ENCODE measurements at regions not wholly inside any gene's neighbourhood (a gene's known extent, or its start where the extent isn't known, plus 50 kb on each side); places are given as distances from the start of the nearest gene placed in this dataset.
A peak's percentile ranks its signal among the peaks of the same experiment; 100 is the strongest.
"Not testable (repeated sequence)": the region's sequence is repeated elsewhere in the genome, so short reads cannot be mapped to it uniquely, and the experiment has no call there.

DNA sequence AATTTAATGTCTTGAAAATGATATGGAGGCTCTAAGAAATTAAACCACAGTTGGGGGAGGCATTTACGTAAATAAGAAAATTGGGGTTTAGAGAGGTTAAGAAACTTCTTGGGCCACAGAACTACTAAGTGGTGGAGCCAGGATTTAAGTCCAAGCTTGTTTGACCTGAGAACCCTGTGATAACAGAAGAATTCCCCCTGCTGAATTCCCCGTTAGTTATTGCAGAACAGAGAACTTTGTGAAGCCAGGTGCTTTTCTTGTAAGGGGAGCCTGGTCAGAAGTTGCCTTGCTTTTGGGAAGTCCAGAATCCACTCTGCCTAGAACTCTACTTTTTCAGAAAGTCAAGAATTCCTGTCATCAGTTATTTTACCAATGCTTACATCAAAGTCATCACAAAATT, 309.3 kb upstream of the SEMA6A start:
- no peak for DNase-seq (ENCODE audit: low spot score)

GRCh38 chr5:116881921-116882531, 307.4 kb upstream of the SEMA6A start:
- DNase-seq (ENCODE audit: low spot score), result no peak

DNA sequence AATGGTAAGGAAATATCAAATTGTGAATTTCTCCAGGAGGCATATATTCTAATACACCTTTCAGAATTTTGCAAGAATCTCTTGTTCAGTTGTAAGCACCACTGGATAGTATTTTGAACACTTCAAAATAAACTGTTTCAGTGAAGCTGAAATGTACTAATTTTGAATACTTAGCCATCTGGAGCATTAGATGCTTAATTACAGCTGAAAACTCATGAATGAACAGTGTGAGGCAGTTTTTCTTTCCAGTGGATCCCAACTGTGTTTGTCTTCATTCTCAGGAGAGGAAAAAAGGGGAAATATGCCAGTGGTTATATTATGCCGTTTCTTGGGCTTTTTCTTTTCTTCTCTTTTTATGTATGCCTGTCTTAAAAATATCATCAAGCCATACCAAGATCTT, 306.0 kb upstream of the SEMA6A start:
- no peak for DNase-seq (ENCODE audit: low spot score)

GRCh38 chr5:116880150-116880549, 305.5 kb upstream of the SEMA6A start:
- DNase-seq (ENCODE audit: low spot score), result no peak

DNA sequence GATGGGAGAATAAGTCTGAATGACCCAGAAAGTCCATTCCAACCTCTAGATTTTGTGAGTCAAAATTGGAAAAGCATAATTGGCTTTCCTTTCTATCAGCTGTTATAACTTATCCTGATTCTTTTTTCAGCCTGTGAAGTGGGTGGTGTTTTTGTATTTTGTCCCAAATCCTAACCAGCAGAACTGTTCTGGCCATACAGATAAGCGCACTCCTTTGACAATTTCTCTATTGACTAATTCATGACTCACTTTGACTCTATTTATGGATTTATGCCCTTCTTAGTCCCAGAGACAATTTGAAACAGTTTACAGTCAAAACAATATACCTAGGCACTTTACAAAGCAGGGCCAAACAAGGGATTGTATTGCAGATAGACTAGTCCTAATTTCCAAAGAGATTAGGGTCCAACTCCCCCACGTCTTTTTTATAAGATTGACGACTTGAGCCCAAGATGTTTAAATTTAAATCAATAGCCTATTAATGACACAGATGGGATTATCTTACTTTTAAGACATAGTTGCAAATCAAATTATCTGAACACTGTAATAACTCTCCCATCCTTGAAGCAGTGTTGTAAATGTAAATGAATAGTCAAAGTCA, 301.7 kb upstream of the SEMA6A start:
- DNase-seq (ENCODE audit: low spot score), result no peak

- no peak for DNase-seq (ENCODE audit: low spot score)
Measured at GRCh38 chr5:116872986-116873385, 298.4 kb upstream of the SEMA6A start.

- DNase-seq (ENCODE audit: low spot score), result no peak
Measured at GRCh38 chr5:116872486-116872885, 297.9 kb upstream of the SEMA6A start.

DNA sequence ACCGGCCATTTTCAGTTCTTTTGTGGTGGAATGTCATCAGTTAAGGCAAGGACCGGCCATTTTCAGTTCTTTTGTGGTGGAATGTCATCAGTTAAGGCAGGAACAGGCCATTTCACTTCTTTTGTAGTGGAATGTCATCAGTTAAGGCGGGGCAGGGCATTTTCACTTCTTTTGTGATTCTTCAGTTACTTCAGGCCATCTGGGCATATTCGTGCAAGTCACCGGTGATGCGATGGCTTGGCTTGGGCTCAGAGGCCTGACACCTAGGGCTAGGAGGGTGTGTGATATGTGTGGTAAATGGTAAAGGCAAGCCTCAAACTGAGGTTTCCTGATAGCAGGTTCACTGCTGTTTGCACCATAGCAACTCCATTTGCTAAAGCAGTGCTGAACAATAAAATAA, 293.2 kb upstream of the SEMA6A start:
- DNase-seq (ENCODE audit: low spot score), result not testable (repeated sequence)

DNA sequence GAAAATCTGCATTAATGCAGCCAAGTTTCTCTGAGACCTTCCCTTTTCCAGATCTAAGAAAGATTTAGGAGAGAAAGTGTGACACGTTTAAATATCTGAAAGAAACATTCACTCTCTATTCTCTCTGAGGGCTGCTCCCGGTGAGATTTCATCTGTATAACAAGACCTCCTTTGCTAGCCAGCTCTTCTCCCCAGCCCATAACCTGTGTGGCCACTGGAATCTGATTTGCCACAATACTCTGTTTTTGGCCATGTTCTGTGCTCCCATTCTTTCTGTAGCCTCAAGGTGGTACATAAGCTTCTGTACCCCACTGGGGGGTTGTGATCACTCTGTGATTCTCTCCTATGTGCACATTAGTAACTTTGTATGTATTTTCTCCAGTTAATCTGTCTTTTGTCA, 291.0 kb upstream of the SEMA6A start:
- no peak for DNase-seq (ENCODE audit: low spot score)

DNA sequence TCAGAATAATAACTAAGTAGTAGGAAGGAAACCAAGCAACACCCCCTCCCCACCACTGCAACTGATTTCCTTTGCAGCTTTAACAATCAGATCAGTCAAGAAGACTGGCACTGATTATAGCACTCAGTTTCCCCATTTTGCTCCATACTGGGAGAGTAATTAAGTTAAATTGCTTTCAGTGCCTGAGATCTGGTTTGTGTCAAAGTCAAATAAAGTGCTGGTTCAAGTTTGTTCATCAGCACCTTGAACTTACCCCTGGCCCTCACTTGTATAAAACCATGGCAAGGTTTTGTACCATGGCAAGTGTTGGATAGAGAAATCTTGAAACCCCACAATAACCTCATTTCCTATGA, 290.2 kb upstream of the SEMA6A start:
- no peak for DNase-seq (ENCODE audit: low spot score)

GRCh38 chr5:116864157-116864837, 289.7 kb upstream of the SEMA6A start:
- DNase-seq (ENCODE audit: low spot score), result peak; percentile 64

GRCh38 chr5:116862632-116863455, 288.2 kb upstream of the SEMA6A start:
- DNase-seq (ENCODE audit: low spot score), result no peak

GRCh38 chr5:116861666-116862065, 287.0 kb upstream of the SEMA6A start:
- no peak for DNase-seq (ENCODE audit: low spot score)

DNA sequence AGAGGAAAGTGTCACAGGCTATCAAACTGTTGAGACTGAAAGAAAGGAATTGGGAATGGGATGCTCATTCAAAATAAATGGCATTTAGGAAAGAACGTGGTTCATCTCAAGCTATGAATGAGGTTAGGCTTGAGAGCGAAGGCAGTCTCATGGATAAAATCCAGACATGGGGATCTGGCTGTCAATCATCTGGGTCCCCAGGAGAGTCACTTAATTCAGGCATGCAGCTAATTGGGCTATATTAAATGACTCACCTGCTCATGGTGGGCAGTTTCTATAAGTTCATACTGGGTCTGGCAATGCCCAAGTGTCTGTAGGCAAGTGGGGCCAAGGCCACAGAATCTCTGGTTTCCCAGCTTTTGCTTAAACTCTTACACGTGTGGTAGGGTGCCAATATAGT, 286.5 kb upstream of the SEMA6A start:
- DNase-seq (ENCODE audit: low spot score), result no peak

- DNase-seq (ENCODE audit: low spot score), result no peak
Measured at GRCh38 chr5:116859666-116860320, 285.2 kb upstream of the SEMA6A start.

DNA sequence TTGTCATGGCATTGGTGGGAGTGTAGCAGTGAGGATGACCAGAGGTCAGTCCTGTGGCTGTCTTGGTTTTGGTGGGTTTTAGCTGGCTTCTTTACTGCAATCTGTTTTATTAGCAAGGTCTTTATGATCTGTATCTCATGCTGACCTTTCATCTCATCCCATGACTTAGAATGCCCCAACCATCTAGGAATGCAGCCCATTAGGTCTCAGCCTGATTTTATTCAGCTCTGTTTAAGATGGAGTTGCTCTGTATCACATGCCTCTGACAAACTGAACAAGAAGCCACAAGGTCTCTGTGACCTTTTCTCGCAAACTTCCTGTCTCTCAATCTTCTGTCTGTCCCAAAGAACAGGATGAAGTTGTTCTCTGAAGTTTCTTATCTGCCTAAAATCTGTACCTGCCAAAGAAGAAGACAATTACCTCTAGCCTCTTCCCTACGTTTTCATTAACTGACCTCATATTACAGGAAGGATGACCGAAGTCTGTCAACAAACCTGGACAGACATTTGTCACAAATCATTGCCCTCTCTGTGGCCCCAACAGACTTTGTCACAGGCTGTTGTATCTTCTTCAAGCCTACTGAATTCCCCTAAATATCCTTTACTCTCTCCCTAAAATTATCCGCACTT, 284.2 kb upstream of the SEMA6A start:
- no peak for DNase-seq (ENCODE audit: low spot score)

- not testable (repeated sequence) for DNase-seq (ENCODE audit: low spot score)
Measured at GRCh38 chr5:116858020-116858419, 283.4 kb upstream of the SEMA6A start.

DNA sequence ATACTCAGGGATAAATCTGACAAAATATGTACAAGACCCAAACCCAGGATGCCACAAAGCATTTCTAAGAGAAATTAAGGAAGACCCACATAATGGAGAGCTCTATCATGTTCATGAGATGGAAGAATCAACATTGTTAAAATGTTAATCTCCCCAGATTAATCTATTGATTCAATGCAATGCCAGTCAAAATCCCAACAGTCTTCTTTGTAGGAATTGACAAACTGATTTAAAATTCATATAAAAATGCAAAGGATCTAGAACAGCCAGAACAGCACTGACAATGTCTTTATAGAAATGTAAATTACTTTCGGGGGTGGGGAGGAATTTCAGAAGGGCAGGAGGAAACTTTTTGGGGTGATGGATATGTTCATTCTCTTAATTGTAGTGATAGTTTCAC, 281.6 kb upstream of the SEMA6A start:
- DNase-seq (ENCODE audit: low spot score), result no peak

DNA sequence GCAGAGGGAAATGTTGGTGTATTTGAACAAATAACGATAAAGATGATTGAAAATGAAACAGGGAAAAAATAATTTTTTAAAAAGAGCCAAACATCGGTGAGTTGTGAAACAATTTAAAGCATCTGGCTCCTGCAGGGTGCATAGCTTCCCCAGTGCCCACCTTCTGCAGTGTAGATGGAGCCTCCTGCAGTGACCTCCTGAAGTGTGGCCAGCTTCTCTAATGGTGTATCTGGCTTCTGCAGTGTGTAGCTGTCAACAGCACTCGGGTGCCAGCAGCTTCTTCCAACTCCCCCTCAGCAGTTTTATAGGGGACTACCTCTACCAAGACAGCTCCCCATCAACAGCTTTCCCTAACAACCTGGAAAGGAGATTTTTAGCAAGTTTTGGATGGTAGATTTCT, 279.4 kb upstream of the SEMA6A start:
- DNase-seq (ENCODE audit: low spot score), result no peak

- no peak for DNase-seq (ENCODE audit: low spot score)
Measured at GRCh38 chr5:116848954-116849581, 274.4 kb upstream of the SEMA6A start.

- no peak for DNase-seq (ENCODE audit: low spot score)
Measured at GRCh38 chr5:116847960-116848359, 273.3 kb upstream of the SEMA6A start.
